ENCODE measurements at regions not wholly inside any gene's neighbourhood (a gene's known extent, or its start where the extent isn't known, plus 50 kb on each side); places are given as distances from the start of the nearest gene placed in this dataset.
"Not testable (repeated sequence)": the region's sequence is repeated elsewhere in the genome, so short reads cannot be mapped to it uniquely, and the experiment has no call there.

GRCh38 chr12:59403259-59403932 is 192.4 kb upstream of the SLC16A7 start:
- Histone ChIP-seq H3K4me3 (ENCODE audit: low read length) (no peak overlapping the region), H3K9ac (ENCODE audit: low read length) (no peak overlapping the region), H3K4me1 (ENCODE audit: low read length) (no peaks in the 10 kb centered on the region), H3K27ac (ENCODE audit: low read length) (no peak overlapping the region), H4K20me1 (ENCODE audit: insufficient read depth, low read depth, low read length) (no peaks in the 10 kb centered on the region), H3K9me3 (ENCODE audit: low read length) (no peaks in the 10 kb centered on the region), H2AFZ (ENCODE audit: low read length) (no peak overlapping the region), H3K79me2 (ENCODE audit: low read length) (no peaks in the 10 kb centered on the region), H3K4me2 (ENCODE audit: low read depth, low read length, poor library complexity, severe bottlenecking) (no peak overlapping the region), H3K27me3 (ENCODE audit: low read length) (no peaks in the 10 kb centered on the region), H3K36me3 (ENCODE audit: insufficient read depth, low read length) (no peaks in the 10 kb centered on the region), H3K9me2 (replicated peaks; ENCODE audit: insufficient read depth, low read length) (no peaks in the 10 kb centered on the region)
- peak; percentile 80 for DNase-seq

- H3K4me2 ChIP-seq (ENCODE audit: low read depth, low read length, poor library complexity, severe bottlenecking) = no peak overlapping the region
- no peak for DNase-seq
- H3K4me3 ChIP-seq (ENCODE audit: low read length) = no peak overlapping the region
- no peaks in the 10 kb centered on the region for H3K9me3 ChIP-seq (ENCODE audit: low read length)
- H3K9me2 ChIP-seq (replicated peaks; ENCODE audit: insufficient read depth, low read length) = no peaks in the 10 kb centered on the region
- no peaks in the 10 kb centered on the region for H3K36me3 ChIP-seq (ENCODE audit: insufficient read depth, low read length)
- H3K4me1 ChIP-seq (ENCODE audit: low read length) = no peaks in the 10 kb centered on the region
- no peaks in the 10 kb centered on the region for H3K27me3 ChIP-seq (ENCODE audit: low read length)
- no peak overlapping the region for H3K27ac ChIP-seq (ENCODE audit: low read length)
- H2AFZ ChIP-seq (ENCODE audit: low read length) = no peak overlapping the region
- no peaks in the 10 kb centered on the region for H4K20me1 ChIP-seq (ENCODE audit: insufficient read depth, low read depth, low read length)
- H3K79me2 ChIP-seq (ENCODE audit: low read length) = no peaks in the 10 kb centered on the region
- H3K9ac ChIP-seq (ENCODE audit: low read length) = no peak overlapping the region
Measured at GRCh38 chr12:59401862-59402261, 194.0 kb upstream of the SLC16A7 start.

GRCh38 chr12:59398164-59398563 is 197.7 kb upstream of the SLC16A7 start:
- Histone ChIP-seq H4K20me1 (ENCODE audit: insufficient read depth, low read depth, low read length) (no peaks in the 10 kb centered on the region), H3K27ac (ENCODE audit: low read length) (no peak overlapping the region), H3K36me3 (ENCODE audit: insufficient read depth, low read length) (no peaks in the 10 kb centered on the region), H3K9me2 (replicated peaks; ENCODE audit: insufficient read depth, low read length) (no peaks in the 10 kb centered on the region), H3K9ac (ENCODE audit: low read length) (no peak overlapping the region), H3K4me1 (ENCODE audit: low read length) (no peaks in the 10 kb centered on the region), H3K27me3 (ENCODE audit: low read length) (no peaks in the 10 kb centered on the region), H3K4me3 (ENCODE audit: low read length) (no peak overlapping the region), H2AFZ (ENCODE audit: low read length) (no peak overlapping the region), H3K9me3 (ENCODE audit: low read length) (no peaks in the 10 kb centered on the region), H3K4me2 (ENCODE audit: low read depth, low read length, poor library complexity, severe bottlenecking) (no peak overlapping the region), H3K79me2 (ENCODE audit: low read length) (no peaks in the 10 kb centered on the region)
- DNase-seq = no peak

- Histone ChIP-seq H3K27me3 (ENCODE audit: low read length) (no peaks in the 10 kb centered on the region), H2AFZ (ENCODE audit: low read length) (no peak overlapping the region), H4K20me1 (ENCODE audit: insufficient read depth, low read depth, low read length) (no peaks in the 10 kb centered on the region), H3K4me2 (ENCODE audit: low read depth, low read length, poor library complexity, severe bottlenecking) (no peak overlapping the region), H3K9me3 (ENCODE audit: low read length) (no peaks in the 10 kb centered on the region), H3K79me2 (ENCODE audit: low read length) (no peaks in the 10 kb centered on the region), H3K4me1 (ENCODE audit: low read length) (no peaks in the 10 kb centered on the region), H3K27ac (ENCODE audit: low read length) (no peak overlapping the region), H3K9me2 (replicated peaks; ENCODE audit: insufficient read depth, low read length) (no peaks in the 10 kb centered on the region), H3K4me3 (ENCODE audit: low read length) (no peak overlapping the region), H3K36me3 (ENCODE audit: insufficient read depth, low read length) (no peaks in the 10 kb centered on the region), H3K9ac (ENCODE audit: low read length) (no peak overlapping the region)
- DNase-seq = no peak
Measured at GRCh38 chr12:59396919-59397318, 198.9 kb upstream of the SLC16A7 start.

GRCh38 chr12:59396519-59396918 is 199.3 kb upstream of the SLC16A7 start:
- no peak overlapping the region for H2AFZ ChIP-seq (ENCODE audit: low read length)
- no peak overlapping the region for H3K27ac ChIP-seq (ENCODE audit: low read length)
- DNase-seq = no peak
- no peaks in the 10 kb centered on the region for H3K4me1 ChIP-seq (ENCODE audit: low read length)
- H4K20me1 ChIP-seq (ENCODE audit: insufficient read depth, low read depth, low read length) = no peaks in the 10 kb centered on the region
- H3K4me2 ChIP-seq (ENCODE audit: low read depth, low read length, poor library complexity, severe bottlenecking) = no peak overlapping the region
- no peaks in the 10 kb centered on the region for H3K36me3 ChIP-seq (ENCODE audit: insufficient read depth, low read length)
- no peak overlapping the region for H3K9ac ChIP-seq (ENCODE audit: low read length)
- no peaks in the 10 kb centered on the region for H3K79me2 ChIP-seq (ENCODE audit: low read length)
- H3K9me3 ChIP-seq (ENCODE audit: low read length) = no peaks in the 10 kb centered on the region
- H3K9me2 ChIP-seq (replicated peaks; ENCODE audit: insufficient read depth, low read length) = no peaks in the 10 kb centered on the region
- no peaks in the 10 kb centered on the region for H3K27me3 ChIP-seq (ENCODE audit: low read length)
- no peak overlapping the region for H3K4me3 ChIP-seq (ENCODE audit: low read length)

- not testable (repeated sequence) for H2AFZ ChIP-seq (ENCODE audit: low read length); H3K27me3 ChIP-seq (ENCODE audit: low read length); DNase-seq; H3K4me2 ChIP-seq (ENCODE audit: low read depth, low read length, poor library complexity, severe bottlenecking); H3K4me3 ChIP-seq (ENCODE audit: low read length); H3K4me1 ChIP-seq (ENCODE audit: low read length); H3K79me2 ChIP-seq (ENCODE audit: low read length); H3K9me3 ChIP-seq (ENCODE audit: low read length); H4K20me1 ChIP-seq (ENCODE audit: insufficient read depth, low read depth, low read length); H3K9me2 ChIP-seq (replicated peaks; ENCODE audit: insufficient read depth, low read length); H3K36me3 ChIP-seq (ENCODE audit: insufficient read depth, low read length); H3K9ac ChIP-seq (ENCODE audit: low read length); H3K27ac ChIP-seq (ENCODE audit: low read length)
Measured at GRCh38 chr12:59395310-59395709, 200.5 kb upstream of the SLC16A7 start.

- Histone ChIP-seq H3K9me3 (ENCODE audit: low read length) (no peaks in the 10 kb centered on the region), H3K4me3 (ENCODE audit: low read length) (no peak overlapping the region), H4K20me1 (ENCODE audit: insufficient read depth, low read depth, low read length) (no peaks in the 10 kb centered on the region), H3K27me3 (ENCODE audit: low read length) (no peaks in the 10 kb centered on the region), H3K4me1 (ENCODE audit: low read length) (no peaks in the 10 kb centered on the region), H2AFZ (ENCODE audit: low read length) (no peak overlapping the region), H3K9ac (ENCODE audit: low read length) (no peak overlapping the region), H3K79me2 (ENCODE audit: low read length) (no peaks in the 10 kb centered on the region), H3K4me2 (ENCODE audit: low read depth, low read length, poor library complexity, severe bottlenecking) (no peak overlapping the region), H3K27ac (ENCODE audit: low read length) (no peak overlapping the region), H3K36me3 (ENCODE audit: insufficient read depth, low read length) (no peaks in the 10 kb centered on the region), H3K9me2 (replicated peaks; ENCODE audit: insufficient read depth, low read length) (no peaks in the 10 kb centered on the region)
- DNase-seq = no peak
Measured at GRCh38 chr12:59393506-59393905, 202.3 kb upstream of the SLC16A7 start.

- no peaks in the 10 kb centered on the region for H3K9me2 ChIP-seq (replicated peaks; ENCODE audit: insufficient read depth, low read length)
- no peak overlapping the region for H3K27ac ChIP-seq (ENCODE audit: low read length)
- no peaks in the 10 kb centered on the region for H3K79me2 ChIP-seq (ENCODE audit: low read length)
- no peak overlapping the region for H2AFZ ChIP-seq (ENCODE audit: low read length)
- H3K36me3 ChIP-seq (ENCODE audit: insufficient read depth, low read length) = no peaks in the 10 kb centered on the region
- H3K9ac ChIP-seq (ENCODE audit: low read length) = no peak overlapping the region
- no peaks in the 10 kb centered on the region for H4K20me1 ChIP-seq (ENCODE audit: insufficient read depth, low read depth, low read length)
- H3K9me3 ChIP-seq (ENCODE audit: low read length) = no peaks in the 10 kb centered on the region
- H3K4me2 ChIP-seq (ENCODE audit: low read depth, low read length, poor library complexity, severe bottlenecking) = no peak overlapping the region
- no peak overlapping the region for H3K4me3 ChIP-seq (ENCODE audit: low read length)
- no peak for DNase-seq
- H3K4me1 ChIP-seq (ENCODE audit: low read length) = no peaks in the 10 kb centered on the region
- no peaks in the 10 kb centered on the region for H3K27me3 ChIP-seq (ENCODE audit: low read length)
Measured at GRCh38 chr12:59389968-59390576, 205.8 kb upstream of the SLC16A7 start.
